ENCODE measurements at regions not wholly inside any gene's neighbourhood (a gene's known extent, or its start where the extent isn't known, plus 50 kb on each side); places are given as distances from the start of the nearest gene placed in this dataset.

GRCh38 chr2:240350696-240351087 is 84.8 kb upstream of the GPC1 start:
- 40% methylated on average over 15 of the region's 15 CpGs for WGBS (ENCODE audit: insufficient coverage, insufficient replicate concordance, low lambda C conversion rate, missing lambda C conversion rate)
- ATAC-seq (no peak), FAIRE-seq (no peak), DNase-seq (ENCODE audit: low read depth, low spot score) (no peak)
- no peak for TF ChIP-seq CHD2 (IDR thresholded peaks at IDR 0.05; ENCODE audit: borderline replicate concordance, low read depth, low read length)
- no peak for TF ChIP-seq TBL1XR1 (IDR thresholded peaks at IDR 0.05; ENCODE audit: low read depth, low read length)
- TF ChIP-seq ZBTB40 (IDR thresholded peaks at IDR 0.05; ENCODE audit: borderline replicate concordance), result no peak
- no peak for TF ChIP-seq RAD51 (IDR thresholded peaks at IDR 0.05)
- no peak for TF ChIP-seq HDAC6 (IDR thresholded peaks at IDR 0.05; ENCODE audit: unreplicated experiment)
- no peak for TF ChIP-seq MYB (IDR thresholded peaks at IDR 0.05; ENCODE audit: borderline replicate concordance, low read depth, low read length)
- TF ChIP-seq ZNF622 (IDR thresholded peaks at IDR 0.05), result no peak
- TF ChIP-seq SMAD1 (IDR thresholded peaks at IDR 0.05; ENCODE audit: low read depth, partially characterized antibody), result no peak
- TF ChIP-seq BRCA1 (IDR thresholded peaks at IDR 0.05; ENCODE audit: low read depth, low read length), result no peak
- no peak for TF ChIP-seq RFX5 (IDR thresholded peaks at IDR 0.05; ENCODE audit: low read depth, low read length)
- no peak for TF ChIP-seq ZZZ3 (IDR thresholded peaks at IDR 0.05; ENCODE audit: control insufficient read depth, insufficient read length, low read depth)
- TF ChIP-seq STAT1 (conservative IDR thresholded peaks at IDR 0.05), result no peak
- TF ChIP-seq SUPT20H (IDR thresholded peaks at IDR 0.05; ENCODE audit: borderline replicate concordance, control insufficient read depth, low read depth, low read length), result no peak
- no peak for TF ChIP-seq MTA2 (IDR thresholded peaks at IDR 0.05; ENCODE audit: low read depth)
- TF ChIP-seq KLF5 (IDR thresholded peaks at IDR 0.05; ENCODE audit: partially characterized antibody), result no peak
- TF ChIP-seq, protein P1, sequence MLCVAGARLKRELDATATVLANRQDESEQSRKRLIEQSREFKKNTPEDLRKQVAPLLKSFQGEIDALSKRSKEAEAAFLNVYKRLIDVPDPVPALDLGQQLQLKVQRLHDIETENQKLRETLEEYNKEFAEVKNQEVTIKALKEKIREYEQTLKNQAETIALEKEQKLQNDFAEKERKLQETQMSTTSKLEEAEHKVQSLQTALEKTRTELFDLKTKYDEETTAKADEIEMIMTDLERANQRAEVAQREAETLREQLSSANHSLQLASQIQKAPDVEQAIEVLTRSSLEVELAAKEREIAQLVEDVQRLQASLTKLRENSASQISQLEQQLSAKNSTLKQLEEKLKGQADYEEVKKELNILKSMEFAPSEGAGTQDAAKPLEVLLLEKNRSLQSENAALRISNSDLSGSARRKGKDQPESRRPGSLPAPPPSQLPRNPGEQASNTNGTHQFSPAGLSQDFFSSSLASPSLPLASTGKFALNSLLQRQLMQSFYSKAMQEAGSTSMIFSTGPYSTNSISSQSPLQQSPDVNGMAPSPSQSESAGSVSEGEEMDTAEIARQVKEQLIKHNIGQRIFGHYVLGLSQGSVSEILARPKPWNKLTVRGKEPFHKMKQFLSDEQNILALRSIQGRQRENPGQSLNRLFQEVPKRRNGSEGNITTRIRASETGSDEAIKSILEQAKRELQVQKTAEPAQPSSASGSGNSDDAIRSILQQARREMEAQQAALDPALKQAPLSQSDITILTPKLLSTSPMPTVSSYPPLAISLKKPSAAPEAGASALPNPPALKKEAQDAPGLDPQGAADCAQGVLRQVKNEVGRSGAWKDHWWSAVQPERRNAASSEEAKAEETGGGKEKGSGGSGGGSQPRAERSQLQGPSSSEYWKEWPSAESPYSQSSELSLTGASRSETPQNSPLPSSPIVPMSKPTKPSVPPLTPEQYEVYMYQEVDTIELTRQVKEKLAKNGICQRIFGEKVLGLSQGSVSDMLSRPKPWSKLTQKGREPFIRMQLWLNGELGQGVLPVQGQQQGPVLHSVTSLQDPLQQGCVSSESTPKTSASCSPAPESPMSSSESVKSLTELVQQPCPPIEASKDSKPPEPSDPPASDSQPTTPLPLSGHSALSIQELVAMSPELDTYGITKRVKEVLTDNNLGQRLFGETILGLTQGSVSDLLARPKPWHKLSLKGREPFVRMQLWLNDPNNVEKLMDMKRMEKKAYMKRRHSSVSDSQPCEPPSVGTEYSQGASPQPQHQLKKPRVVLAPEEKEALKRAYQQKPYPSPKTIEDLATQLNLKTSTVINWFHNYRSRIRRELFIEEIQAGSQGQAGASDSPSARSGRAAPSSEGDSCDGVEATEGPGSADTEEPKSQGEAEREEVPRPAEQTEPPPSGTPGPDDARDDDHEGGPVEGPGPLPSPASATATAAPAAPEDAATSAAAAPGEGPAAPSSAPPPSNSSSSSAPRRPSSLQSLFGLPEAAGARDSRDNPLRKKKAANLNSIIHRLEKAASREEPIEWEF (IDR thresholded peaks at IDR 0.05; ENCODE audit: insufficient replicate concordance, low read depth, low read length), result no peak
- no peak for TF ChIP-seq CREM (IDR thresholded peaks at IDR 0.05; ENCODE audit: low read depth)
- TF ChIP-seq SUZ12 (IDR thresholded peaks at IDR 0.05; ENCODE audit: unreplicated experiment), result no peak
- TF ChIP-seq ZSCAN29 (IDR thresholded peaks at IDR 0.05), result no peak
- no peaks in the 10 kb centered on the region for H3K79me2 ChIP-seq (ENCODE audit: control insufficient read depth, insufficient read depth, low read length)
- ChIA-PET RAD21 (ENCODE audit: unreplicated experiment) (no interaction called here), POLR2A (no interaction called here), CTCF (no interaction called here), SMC1A (ENCODE audit: uncharacterized antibody, unreplicated experiment) (no interaction called here)
- H4K20me1 ChIP-seq (ENCODE audit: control insufficient read depth, insufficient read depth), result no peaks in the 10 kb centered on the region
- in situ Hi-C loops (cut with MboI) (no loop called here), intact Hi-C loops (cut with micrococcal nuclease; ENCODE audit: unreplicated experiment) (no loop called here)
- no peaks in the 10 kb centered on the region; the same call in 2 of the 3 replicates for H3K9me3 ChIP-seq (replicated peaks; ENCODE audit: control insufficient read depth, insufficient read depth, low read length)
- no TSS peak for BruUV-seq (replicated peaks)
- H3K27me3 ChIP-seq (replicated peaks in 1 of 2; ENCODE audit: control insufficient read depth in 2 of 2, insufficient read depth in 2 of 2, low read length in 1 of 2), result no peaks in the 10 kb centered on the region; a peak in 1 of 4 replicates
- no peak overlapping the region for H3K4me3 ChIP-seq
- H3K4me1 ChIP-seq (ENCODE audit: control insufficient read depth, insufficient read depth, low read length), result no peaks in the 10 kb centered on the region
- H3K36me3 ChIP-seq (ENCODE audit: control insufficient read depth in 2 of 2, insufficient read depth in 2 of 2, low read length in 1 of 2), result no peaks in the 10 kb centered on the region
- no peak overlapping the region for H3K27ac ChIP-seq (ENCODE audit: control insufficient read depth, insufficient read depth)
- no peak overlapping the region for H2AFZ ChIP-seq (ENCODE audit: control insufficient read depth, low read depth, low read length)
- H3K4me2 ChIP-seq (ENCODE audit: control insufficient read depth, insufficient read depth), result no peak overlapping the region
- H3K9ac ChIP-seq (ENCODE audit: control insufficient read depth, insufficient read depth, low read length), result no peak overlapping the region

Measured in GM12878 (cell line).